HG03139 (cell line): ENCODE measurements at regions not wholly inside any gene's neighbourhood (a gene's known extent, or its start where the extent isn't known, plus 50 kb on each side); places are given as distances from the start of the nearest gene placed in this dataset.
"Not testable (repeated sequence)": the region's sequence is repeated elsewhere in the genome, so short reads cannot be mapped to it uniquely, and the experiment has no call there.

Experiments
- ATAC-seq: cut with Tn5 transposase; IDR thresholded peaks from one replicate; pipeline ENCODE4 v1.9.1; 2021; ENCODE audit not compliant: unreplicated experiment

- ATAC-seq: peak; percentile 60
Measured at GRCh38 chr6:144353871-144354314, 68.8 kb downstream of the UTRN start.

GRCh38 chr6:144359783-144360182 is 74.6 kb downstream of the UTRN start:
- ATAC-seq: no peak

- ATAC-seq: no peak
Measured at GRCh38 chr6:144360401-144360800, 75.3 kb downstream of the UTRN start.

- ATAC-seq: no peak
Measured at GRCh38 chr6:144361016-144361415, 75.9 kb downstream of the UTRN start.

- no peak for ATAC-seq
Measured at GRCh38 chr6:144362042-144363018, 77.2 kb downstream of the UTRN start.

- ATAC-seq: no peak
Measured at GRCh38 chr6:144364208-144364720, 79.1 kb downstream of the UTRN start.

GRCh38 chr6:144364782-144365181 is 79.6 kb downstream of the UTRN start:
- no peak for ATAC-seq

- no peak for ATAC-seq
Measured at GRCh38 chr6:144365271-144365670, 80.1 kb downstream of the UTRN start.

GRCh38 chr6:144369696-144370095 is 84.6 kb downstream of the UTRN start:
- not testable (repeated sequence) for ATAC-seq

- no peak for ATAC-seq
Measured at GRCh38 chr6:144372116-144372515, 87.0 kb downstream of the UTRN start.

GRCh38 chr6:144372611-144373594 is 87.8 kb downstream of the UTRN start:
- no peak for ATAC-seq

GRCh38 chr6:144374525-144374924 is 89.4 kb downstream of the UTRN start:
- not testable (repeated sequence) for ATAC-seq

- ATAC-seq: no peak
Measured at GRCh38 chr6:144377586-144378210, 92.6 kb downstream of the UTRN start.

GRCh38 chr6:144378437-144378836 is 93.3 kb downstream of the UTRN start:
- ATAC-seq: no peak

GRCh38 chr6:144379356-144379755 is 94.2 kb downstream of the UTRN start:
- no peak for ATAC-seq

- ATAC-seq: not testable (repeated sequence)
Measured at GRCh38 chr6:144381499-144381898, 96.4 kb downstream of the UTRN start.

- ATAC-seq: no peak
Measured at GRCh38 chr6:144383336-144383735, 98.2 kb downstream of the UTRN start.

- ATAC-seq: no peak
Measured at GRCh38 chr6:144384427-144384826, 99.3 kb downstream of the UTRN start.

GRCh38 chr6:144389474-144389873 is 104.3 kb downstream of the UTRN start:
- not testable (repeated sequence) for ATAC-seq

GRCh38 chr6:144390202-144390601 is 105.1 kb downstream of the UTRN start:
- no peak for ATAC-seq

GRCh38 chr6:144390886-144391285 is 105.8 kb downstream of the UTRN start:
- no peak for ATAC-seq
